ENCODE measurements at regions not wholly inside any gene's neighbourhood (a gene's known extent, or its start where the extent isn't known, plus 50 kb on each side); places are given as distances from the start of the nearest gene placed in this dataset.

GRCh38 chr2:145984580-145984979 is 1464.7 kb upstream of the ZEB2 start:
- H3K27ac Mint-ChIP-seq, result no peak overlapping the region
- H3K36me3 Mint-ChIP-seq (ENCODE audit: insufficient read depth), result no peaks in the 10 kb centered on the region
- no peak overlapping the region for H3K4me3 Mint-ChIP-seq (ENCODE audit: low read depth)
- peaks cover 11% of the 10 kb centered on the region for H3K4me1 Mint-ChIP-seq (ENCODE audit: low read depth)
- TF ChIP-seq, protein P1, sequence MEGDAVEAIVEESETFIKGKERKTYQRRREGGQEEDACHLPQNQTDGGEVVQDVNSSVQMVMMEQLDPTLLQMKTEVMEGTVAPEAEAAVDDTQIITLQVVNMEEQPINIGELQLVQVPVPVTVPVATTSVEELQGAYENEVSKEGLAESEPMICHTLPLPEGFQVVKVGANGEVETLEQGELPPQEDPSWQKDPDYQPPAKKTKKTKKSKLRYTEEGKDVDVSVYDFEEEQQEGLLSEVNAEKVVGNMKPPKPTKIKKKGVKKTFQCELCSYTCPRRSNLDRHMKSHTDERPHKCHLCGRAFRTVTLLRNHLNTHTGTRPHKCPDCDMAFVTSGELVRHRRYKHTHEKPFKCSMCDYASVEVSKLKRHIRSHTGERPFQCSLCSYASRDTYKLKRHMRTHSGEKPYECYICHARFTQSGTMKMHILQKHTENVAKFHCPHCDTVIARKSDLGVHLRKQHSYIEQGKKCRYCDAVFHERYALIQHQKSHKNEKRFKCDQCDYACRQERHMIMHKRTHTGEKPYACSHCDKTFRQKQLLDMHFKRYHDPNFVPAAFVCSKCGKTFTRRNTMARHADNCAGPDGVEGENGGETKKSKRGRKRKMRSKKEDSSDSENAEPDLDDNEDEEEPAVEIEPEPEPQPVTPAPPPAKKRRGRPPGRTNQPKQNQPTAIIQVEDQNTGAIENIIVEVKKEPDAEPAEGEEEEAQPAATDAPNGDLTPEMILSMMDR (IDR thresholded peaks at IDR 0.05; ENCODE audit: unreplicated experiment), result no peak
- no peak for DNase-seq (ENCODE audit: low spot score, unreplicated experiment)
- H3K9me3 Mint-ChIP-seq (ENCODE audit: low read depth), result no peaks in the 10 kb centered on the region
- H3K27me3 Mint-ChIP-seq, result peaks cover 33% of the 10 kb centered on the region

DNA sequence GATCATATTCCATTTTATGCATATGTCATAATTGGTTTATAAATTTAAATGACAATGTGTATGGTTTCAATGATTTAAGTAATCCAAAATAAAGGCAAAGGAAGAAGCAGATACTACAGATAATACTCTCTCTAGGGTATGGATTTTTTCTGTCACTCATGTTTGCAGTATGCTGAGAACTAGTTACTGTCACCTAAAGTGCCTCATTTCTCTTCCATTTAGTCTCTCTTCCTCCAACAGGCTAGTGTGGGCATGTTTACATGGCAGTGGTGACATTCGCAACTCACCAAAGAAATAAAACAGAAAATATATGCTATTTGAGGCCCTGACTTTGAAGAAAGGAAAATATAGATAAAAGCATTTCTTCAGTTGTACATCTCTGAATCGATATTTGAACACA is 1460.4 kb upstream of the ZEB2 start:
- TF ChIP-seq, protein P1 (IDR thresholded peaks at IDR 0.05; ENCODE audit: unreplicated experiment), result no peak
- Mint-ChIP-seq H3K4me3 (ENCODE audit: low read depth) (no peak overlapping the region), H3K36me3 (ENCODE audit: insufficient read depth) (no peaks in the 10 kb centered on the region), H3K27me3 (peaks cover 33% of the 10 kb centered on the region), H3K4me1 (ENCODE audit: low read depth) (peaks cover 7% of the 10 kb centered on the region), H3K27ac (no peak overlapping the region), H3K9me3 (ENCODE audit: low read depth) (no peaks in the 10 kb centered on the region)
- DNase-seq (ENCODE audit: low spot score, unreplicated experiment), result no peak

DNA sequence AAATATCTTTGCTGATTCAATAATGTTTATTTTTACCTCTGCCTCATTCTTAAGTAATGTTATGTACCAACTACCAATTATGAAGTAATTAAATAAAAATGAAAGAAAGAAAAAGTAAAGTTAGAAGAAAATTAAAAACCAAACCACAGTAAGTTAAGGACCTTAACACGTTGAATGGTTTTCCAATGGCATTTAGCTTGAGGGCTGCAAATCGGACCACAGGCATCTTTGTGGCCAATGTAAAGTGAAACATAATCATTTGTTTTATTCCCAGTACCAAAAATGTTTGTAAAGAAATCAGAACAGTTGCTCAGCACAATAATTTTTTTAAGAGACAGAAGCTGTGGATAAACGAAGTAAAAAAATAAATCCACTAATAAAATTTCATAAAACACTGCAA is 1455.5 kb upstream of the ZEB2 start:
- Mint-ChIP-seq H3K4me1 (ENCODE audit: low read depth) (peaks cover 5% of the 10 kb centered on the region), H3K4me3 (ENCODE audit: low read depth) (no peak overlapping the region), H3K27me3 (peaks cover 31% of the 10 kb centered on the region), H3K36me3 (ENCODE audit: insufficient read depth) (no peaks in the 10 kb centered on the region), H3K9me3 (ENCODE audit: low read depth) (no peaks in the 10 kb centered on the region), H3K27ac (no peak overlapping the region)
- TF ChIP-seq, protein P1 (IDR thresholded peaks at IDR 0.05; ENCODE audit: unreplicated experiment), result no peak
- no peak for DNase-seq (ENCODE audit: low spot score, unreplicated experiment)

- Mint-ChIP-seq H3K27me3 (no peaks in the 10 kb centered on the region), H3K9me3 (ENCODE audit: low read depth) (peaks cover 22% of the 10 kb centered on the region), H3K27ac (no peak overlapping the region), H3K4me1 (ENCODE audit: low read depth) (peaks cover 9% of the 10 kb centered on the region), H3K4me3 (ENCODE audit: low read depth) (no peak overlapping the region), H3K36me3 (ENCODE audit: insufficient read depth) (peaks cover 1% of the 10 kb centered on the region)
- DNase-seq (ENCODE audit: low spot score, unreplicated experiment), result no peak
- TF ChIP-seq, protein P1 (IDR thresholded peaks at IDR 0.05; ENCODE audit: unreplicated experiment), result no peak
These were observed 1441.9 kb upstream of the ZEB2 start for GRCh38 chr2:145961846-145962245.

GRCh38 chr2:145960479-145961163 is 1440.7 kb upstream of the ZEB2 start:
- Mint-ChIP-seq H3K27ac (no peak overlapping the region), H3K36me3 (ENCODE audit: insufficient read depth) (peaks cover 1% of the 10 kb centered on the region), H3K9me3 (ENCODE audit: low read depth) (peaks cover 32% of the 10 kb centered on the region), H3K27me3 (no peaks in the 10 kb centered on the region), H3K4me3 (ENCODE audit: low read depth) (no peak overlapping the region), H3K4me1 (ENCODE audit: low read depth) (peaks cover 9% of the 10 kb centered on the region)
- no peak for DNase-seq (ENCODE audit: low spot score, unreplicated experiment)
- TF ChIP-seq, protein P1 (IDR thresholded peaks at IDR 0.05; ENCODE audit: unreplicated experiment), result no peak

All from progenitor cell of endocrine pancreas (in vitro differentiated cells).